Activated CD4-positive, alpha-beta T cell treated with anti-CD3 and anti-CD28 coated beads for 1 hour (primary cell): ENCODE measurements at regions not wholly inside any gene's neighbourhood (a gene's known extent, or its start where the extent isn't known, plus 50 kb on each side); places are given as distances from the start of the nearest gene placed in this dataset.
"Not testable (repeated sequence)": the region's sequence is repeated elsewhere in the genome, so short reads cannot be mapped to it uniquely, and the experiment has no call there.

Experiments used
- DNase-seq: peaks from one replicate; pipeline ENCODE4 v3.0.0-alpha.2; 2020

DNA sequence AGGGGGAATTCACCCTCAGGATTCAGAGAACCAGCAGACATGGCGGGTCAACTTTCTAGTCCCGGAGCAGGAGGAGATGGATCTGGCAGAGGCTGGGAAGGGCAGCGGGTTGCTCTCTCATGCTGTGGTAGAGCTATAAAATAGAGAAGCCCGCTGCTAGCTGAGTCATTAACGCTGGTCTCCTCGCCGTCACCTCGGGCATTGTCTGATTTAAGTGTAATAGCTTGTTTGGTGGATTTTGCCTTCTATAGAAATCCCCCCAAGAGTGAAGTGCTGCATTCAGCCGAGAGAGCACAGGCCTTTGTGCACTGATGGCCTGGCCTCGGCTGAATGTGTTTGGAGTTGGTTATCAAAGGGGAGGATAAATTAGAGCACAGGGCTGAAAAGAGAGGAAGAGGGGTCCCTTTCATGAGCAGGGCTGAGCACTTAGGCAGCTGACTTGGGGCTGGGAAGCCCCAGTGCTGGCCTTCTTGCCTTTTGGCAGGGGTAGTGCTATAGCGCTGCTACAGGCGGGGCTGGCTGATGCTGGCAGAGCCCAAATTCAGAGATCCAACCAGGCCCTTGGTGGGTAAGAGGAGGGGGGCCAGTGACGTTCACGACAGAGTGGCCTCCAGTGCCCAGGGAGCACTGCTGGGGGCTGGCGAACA lies 161.1 kb upstream of the CADM1 start:
- DNase-seq = no peak

DNA sequence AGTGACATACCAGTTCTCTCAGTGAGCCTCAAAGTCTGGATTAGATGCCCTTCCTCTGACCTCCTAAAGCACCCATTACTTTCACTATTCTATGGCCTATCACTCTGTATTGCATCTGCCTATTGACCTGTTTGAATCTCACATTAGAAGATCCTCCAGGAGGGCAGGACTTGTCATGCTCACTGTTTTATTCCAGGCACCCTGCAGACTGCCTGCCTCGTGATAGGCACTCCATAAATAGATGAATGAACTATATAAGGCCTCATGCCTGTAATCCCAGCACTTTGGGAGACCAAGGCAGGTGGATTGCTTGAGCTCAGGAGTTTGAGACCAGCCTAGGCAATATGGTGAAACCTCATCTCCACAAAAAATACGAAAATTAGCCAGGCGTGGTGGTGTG lies 160.1 kb upstream of the CADM1 start:
- no peak for DNase-seq

DNA sequence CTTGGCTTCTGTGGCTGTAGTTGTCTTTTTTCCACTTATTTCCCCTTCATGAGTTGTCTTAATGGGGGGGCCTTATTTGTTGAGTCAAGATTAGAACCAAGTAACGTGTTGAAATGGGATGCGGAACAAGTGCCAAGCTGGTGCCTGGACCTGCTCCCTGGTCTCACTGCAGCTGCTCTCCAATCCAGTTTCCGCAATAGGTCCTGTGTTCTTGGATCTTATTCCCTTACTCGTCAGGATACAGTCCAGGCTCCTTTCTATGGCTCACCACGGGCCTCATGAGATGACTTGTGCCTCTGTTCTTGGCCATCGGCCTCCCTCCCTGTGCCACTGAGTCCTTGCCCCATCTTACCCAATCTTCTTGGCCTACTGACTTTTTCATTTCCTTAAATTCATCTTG lies 159.6 kb upstream of the CADM1 start:
- DNase-seq = no peak

DNA sequence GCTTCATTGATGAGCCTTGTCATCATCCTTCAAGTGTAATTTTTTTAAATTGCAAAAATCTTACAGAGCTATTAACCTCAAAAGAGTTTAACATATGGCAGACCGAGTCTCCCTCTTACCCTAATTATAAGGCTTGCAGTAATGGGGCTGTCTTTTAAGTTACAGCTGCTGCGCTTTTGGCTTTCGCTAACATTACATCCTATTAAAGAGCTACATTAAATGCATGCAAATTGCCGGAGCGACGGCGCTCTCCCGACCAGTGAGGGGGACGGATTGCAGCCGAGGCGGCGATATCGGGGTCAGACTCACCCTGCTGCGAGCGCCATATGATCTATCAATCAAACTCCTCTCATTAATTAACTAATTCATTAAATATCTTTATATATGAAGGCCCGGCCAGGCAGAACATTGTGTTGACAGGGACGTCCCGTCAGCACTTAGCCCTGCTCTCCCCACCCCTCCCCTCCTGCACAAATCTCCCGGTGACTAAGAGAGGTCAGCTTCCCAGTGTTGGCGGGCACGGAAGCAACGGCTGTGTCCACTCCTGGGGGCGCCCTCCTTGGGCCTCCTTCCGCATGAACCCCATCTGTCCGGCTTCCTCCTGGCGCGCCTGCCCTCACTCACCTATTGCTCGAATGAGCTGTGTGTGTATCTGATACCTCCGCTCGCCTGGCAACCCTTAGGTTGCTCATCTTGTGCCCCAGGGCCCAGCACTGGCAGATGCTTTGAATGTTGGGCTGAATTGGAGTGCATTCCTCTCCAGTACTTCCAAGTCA lies 156.0 kb upstream of the CADM1 start:
- no peak for DNase-seq

DNA sequence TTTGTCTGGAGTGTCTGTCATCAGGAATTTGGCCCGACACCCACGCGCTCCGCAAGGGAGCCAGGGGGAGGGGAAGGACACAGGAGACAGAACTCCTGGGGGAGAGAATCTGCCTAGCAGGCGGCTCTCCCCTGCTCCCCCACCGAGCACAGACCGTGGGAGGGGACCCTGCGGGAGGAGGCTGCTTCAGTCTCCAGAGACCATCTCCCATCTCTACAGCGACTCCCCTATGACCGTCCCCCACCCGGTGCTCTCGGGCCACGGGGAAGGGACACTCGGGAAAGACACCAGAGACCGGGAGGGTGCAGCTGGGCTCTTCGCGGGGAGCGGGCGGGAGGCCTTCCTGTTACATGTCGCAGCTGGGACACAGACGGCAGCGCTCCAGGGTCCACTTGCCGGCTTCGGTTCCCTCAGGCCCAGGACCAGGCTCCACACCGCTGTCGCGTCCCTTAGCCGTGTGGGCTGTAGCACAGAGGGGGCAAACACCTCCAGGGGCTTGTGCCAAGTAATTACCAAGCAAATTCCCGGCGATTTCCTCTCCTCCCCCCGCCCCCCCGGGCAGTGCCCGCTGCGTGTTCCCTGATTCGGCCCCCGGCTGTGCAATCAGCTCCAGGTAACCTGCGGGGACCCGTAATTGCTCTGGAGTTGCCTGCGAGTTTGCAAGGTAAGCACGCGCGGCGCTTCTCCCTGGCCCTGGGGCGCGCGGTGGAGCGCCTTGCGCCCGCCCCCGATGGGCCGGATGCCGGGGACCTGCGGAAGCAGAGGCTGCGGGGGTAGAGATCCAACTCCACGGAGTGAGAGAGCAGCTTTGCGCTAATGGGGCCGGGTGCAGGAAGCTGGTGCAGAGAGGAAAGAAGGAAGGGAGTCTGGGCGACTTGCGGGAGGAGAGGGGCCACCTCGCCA lies 155.1 kb upstream of the CADM1 start:
- no peak for DNase-seq

DNA sequence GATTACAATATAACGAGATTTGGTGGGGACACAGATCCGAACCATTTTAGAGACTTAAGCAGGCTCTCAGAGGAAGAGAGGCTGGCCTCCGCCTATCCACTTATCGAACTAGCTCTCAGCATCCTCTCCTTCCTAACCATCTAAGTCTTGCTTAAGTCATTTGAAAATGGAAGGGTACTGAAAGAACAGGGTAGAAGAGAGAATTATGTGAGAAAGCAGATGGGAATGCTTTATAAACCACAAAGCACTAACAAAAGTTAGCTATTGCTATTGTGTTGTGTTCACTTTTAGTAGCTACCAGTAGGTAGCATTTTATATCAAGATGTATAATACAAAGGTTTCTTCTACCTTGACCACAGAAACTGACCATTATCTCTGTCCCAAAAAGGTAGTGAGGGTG lies 153.4 kb upstream of the CADM1 start:
- no peak for DNase-seq

DNA sequence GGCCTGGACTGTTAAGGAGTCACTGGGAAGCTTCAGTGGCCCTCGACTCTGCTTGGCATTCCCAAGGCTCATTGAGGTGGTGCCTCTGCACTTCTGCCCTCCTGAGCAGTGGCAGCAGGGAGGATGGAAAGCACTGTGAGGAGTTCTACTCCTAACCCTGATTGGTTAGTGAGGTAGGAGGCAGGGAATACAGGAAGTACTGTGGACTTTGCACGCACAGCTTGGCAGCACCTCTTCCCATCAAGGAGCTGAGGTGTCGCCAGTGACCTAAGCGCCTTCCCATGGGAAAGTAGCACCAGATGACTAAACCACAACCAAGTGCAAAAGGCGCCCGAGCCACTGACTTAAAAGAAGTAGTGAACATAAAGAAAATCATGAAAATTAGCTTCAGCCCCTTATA lies 152.5 kb upstream of the CADM1 start:
- no peak for DNase-seq

DNA sequence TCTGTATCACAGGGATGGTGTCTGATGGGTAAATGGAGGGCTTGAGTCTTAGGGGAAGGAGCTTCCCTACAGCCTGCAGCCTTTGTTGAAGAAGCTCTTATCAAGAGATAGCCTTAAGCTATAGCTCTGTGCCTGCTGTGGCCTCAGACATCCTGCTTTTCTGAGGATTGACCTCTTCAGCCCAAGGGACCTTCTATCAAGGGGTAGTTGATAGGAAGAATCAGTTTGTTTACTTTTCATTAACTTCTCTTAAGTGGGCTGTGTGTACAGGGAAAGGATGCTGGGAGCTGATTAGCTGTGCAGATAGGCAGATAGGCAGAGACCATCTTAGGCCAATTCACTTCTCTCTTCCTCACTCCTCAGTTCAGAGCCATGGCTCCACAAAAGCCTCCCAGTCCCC lies 151.8 kb upstream of the CADM1 start:
- DNase-seq = no peak

DNA sequence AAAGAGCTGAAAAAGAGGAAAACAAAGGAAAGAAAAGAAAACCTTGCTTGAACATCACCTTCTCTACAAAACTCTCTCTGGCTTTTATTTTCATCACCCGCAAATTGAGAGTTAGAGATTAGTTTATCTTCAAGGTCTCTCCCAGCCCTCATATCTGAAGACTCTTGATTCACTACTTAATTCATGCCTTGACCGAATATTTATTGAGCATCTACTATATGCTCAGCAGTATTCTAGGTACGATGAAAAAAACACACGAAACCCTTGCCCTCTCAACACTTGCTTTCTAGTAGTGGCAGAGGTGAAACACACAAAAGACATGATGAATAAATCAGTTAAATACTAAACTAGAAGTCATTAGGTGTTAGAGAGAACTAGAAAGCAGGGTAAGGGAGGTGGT lies 150.6 kb upstream of the CADM1 start:
- DNase-seq = no peak

DNA sequence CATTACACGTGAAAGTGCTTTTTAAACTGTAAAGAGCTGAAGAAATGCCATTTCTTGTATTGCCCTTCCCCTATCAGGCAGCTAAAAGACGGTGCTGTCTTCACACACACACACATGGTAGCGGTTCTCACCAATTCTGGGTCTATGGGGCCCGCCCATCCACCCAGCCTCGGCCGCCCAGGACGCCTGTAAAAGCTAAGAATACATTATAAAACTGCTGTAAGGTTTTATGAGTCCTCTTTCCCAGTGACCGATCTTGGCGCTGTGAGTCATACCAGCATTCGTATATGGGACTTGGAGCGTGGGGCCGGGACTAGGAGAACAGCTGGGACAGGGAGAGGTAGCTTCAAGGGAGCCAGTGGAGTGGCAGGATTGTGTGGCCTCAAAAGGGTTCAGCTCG lies 149.7 kb upstream of the CADM1 start:
- DNase-seq = no peak

DNA sequence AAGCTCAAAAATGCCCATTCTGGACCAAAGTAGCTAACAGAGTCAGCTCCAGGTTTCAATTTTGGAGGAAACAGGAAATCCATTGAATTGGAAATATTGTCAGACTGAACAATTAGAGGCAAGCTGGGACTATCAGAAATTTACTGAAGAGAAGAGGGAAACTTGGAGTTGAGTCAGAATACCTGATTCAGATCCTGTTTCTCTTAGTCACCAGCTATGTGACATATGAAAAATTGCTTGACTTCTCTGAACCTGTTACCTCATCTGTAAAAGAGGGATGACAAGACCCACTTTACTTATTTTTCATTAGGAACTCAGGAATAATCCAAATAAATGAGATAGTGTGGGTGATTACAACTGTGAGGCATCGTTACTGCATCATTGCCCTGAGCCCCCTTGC lies 148.9 kb upstream of the CADM1 start:
- no peak for DNase-seq

DNA sequence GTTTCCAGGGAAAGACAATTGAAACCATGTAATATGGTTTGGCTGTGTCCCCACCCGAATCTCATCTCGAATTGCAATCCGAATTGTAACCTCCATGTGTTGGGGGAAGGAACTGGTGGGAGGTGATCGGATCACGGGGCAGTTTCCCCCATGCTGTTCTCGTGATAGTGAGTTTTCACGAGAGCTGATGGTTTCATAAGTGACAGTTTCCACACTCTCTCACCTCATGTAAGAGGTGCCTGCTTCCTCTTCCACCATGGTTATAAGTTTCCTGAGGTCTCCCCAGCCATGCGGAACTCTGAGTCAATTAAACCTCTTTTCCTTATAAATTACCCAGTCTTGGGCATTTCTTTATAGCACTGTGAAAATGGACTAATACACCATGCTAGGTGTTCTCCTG lies 148.3 kb upstream of the CADM1 start:
- no peak for DNase-seq

DNA sequence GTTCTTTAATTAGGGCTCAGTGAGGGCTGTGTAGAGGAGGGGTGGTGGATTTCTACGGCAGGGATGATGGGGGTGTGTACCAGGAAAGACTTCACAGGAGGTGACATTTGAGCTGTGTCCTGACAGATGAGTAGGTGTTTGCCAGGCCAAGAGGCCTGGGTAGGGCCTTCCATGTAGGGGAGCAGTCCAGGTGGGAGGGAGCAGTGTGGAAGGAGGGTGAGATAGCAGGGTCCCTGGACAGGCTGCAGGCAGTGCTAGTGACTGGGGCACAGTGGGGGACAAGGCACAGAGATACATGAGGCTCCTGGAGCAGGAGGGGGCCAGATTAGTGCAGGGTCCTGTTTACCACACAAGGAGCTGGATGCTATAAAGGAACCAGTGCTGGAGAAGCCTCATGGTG lies 147.9 kb upstream of the CADM1 start:
- DNase-seq = no peak

DNA sequence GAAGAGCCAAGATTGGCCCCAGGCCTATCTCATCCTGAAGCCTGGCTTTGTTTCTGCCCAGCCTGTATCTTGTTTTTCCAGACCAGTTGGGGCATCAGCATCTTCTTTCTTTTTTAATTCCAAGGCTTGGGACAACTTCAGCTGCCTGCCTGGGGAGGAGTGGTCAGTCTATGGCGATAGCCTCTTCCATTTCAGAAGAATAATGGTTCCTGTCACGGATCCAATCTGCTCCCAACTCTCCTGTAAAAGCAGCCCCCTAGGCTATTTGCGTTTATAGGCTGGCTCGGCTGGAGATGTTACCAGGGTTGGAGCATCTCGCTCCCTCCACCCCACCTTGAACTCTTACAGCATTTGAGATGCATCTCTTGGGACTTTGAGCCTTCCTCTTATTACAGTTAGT lies 145.2 kb upstream of the CADM1 start:
- DNase-seq = no peak

DNA sequence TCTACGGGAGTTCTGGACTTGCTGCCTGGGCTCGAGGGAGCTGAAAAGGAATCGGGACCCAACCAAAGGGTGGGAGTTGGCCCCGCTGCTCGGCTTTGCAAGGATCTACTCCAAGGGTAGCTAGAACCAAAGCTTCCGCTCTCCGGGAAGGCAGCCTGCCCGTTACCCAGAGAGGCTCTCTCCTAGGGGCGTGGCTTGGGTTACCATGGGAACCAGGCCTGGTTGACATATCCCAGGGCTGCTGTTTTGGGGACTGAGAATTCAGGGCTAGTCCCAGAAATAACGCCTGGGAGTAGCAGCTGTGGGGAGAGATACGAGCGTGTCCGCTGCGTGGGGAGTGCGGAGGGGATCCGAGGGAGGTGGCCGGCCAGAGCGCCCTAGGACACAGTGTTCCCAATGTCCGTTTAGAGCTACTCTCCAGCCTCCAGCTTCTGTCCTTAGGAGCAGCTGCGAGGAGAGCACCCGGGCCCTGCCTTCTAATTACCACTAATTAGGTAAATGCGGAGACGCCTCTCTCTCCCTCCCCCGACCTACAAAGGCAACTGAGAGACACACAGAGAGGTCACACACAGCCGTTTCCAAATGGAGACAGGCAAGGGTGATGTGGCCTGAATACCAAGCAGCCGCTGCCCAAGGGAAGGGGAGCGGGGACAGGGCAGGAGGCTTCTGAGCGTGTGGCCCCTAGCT lies 141.6 kb upstream of the CADM1 start:
- no peak for DNase-seq

DNA sequence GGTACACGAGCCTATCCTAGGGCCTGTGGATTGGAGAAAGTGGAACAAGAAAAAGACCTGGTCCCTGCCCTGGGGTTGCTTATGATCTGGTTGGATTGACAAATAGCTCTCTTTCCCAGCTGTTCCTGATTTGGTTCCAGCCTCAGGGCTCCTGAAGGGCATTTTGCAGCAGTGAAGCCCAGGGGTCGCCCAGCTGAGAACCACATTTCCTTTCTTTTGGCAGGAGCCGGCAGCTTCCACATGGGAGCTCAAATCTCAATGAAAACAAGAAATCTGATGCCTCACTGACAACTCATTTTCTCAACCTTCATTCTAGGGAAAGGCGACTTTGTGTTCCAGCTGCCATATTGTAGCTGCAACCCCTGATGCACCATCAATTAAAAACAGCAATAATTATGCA lies 140.6 kb upstream of the CADM1 start:
- DNase-seq = no peak

DNA sequence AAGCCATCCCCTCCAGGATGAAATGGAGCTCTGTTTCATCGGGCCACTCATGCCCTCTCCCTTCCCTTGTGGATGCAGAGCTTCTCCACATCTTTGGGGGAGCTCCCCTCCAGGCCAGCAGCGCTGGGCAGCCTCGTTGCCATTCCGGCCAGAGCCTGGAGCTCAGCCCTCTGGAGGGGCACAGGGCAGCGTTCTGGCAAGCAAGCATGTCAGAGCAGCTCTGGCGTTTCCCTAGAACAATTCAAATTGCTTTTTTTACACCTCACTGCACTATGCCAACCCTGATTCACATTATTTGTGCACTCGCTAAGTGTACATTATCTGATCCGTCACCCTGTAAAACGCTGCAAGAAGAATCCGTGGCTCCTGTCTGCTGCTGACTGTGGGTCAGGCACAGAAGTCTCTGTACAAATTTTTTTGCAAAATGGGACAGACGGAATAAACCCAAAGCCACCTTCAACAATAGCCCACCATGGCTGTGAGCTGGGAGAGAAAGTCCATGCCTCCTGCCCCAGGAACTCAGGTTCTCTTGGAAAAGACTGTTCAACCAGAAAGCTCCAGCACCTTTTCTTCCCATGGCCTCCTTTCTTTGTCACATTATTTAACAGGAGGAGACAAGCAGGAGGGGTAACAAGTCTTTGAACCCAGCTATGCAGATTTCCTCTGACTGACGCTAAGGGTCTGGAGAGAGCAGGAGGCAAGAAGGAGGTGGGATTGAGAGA lies 139.5 kb upstream of the CADM1 start:
- no peak for DNase-seq

DNA sequence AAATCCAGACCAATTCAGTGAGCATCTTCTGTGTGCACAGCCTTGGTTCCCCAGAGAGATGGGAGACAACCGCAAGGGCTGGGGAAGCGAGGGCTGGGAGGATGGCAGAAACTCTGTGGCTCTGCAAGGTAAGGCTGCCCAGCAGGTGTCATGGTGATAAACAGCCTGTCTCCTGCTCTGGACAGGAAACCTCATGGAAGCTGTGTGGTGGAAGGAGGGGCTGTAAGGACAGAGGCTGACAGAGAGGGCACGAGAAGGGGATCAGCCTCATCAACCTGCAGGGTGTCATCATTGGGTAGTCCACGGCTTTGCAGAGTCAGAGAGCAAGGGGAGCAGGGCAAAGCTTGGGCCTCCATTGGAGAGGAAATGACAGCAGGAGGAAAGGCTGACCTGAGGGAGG lies 138.4 kb upstream of the CADM1 start:
- DNase-seq = no peak

DNA sequence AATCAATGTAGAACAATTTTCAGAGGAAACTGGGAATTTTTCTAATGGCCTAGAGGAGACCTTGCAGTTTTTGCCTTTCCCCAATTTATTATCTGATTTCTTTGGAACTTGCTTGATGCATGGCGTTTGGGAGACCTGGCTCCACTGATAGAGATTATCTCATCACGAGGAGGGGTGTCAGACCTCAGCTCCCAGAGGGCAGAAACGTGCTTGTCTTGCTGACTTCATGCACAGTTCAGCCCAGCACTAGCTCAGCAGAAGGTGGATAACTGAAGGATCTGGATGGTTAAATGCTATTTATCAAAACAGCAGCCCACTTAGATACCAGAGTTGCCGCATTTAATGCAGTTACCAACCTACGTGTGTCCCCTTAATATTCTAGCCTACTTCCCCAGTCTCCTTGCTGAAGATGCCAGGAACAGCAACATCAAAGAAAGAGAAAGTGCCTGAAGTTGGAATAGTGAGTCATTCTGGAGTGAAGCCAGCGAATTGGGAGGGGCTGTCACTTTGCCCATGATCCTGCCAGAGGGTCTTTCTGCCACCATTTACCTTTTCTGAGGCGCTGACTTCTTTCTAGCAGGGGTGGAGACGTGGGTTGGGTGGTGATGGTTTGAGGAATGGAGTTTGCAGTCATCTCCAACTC lies 133.5 kb upstream of the CADM1 start:
- DNase-seq = no peak

DNA sequence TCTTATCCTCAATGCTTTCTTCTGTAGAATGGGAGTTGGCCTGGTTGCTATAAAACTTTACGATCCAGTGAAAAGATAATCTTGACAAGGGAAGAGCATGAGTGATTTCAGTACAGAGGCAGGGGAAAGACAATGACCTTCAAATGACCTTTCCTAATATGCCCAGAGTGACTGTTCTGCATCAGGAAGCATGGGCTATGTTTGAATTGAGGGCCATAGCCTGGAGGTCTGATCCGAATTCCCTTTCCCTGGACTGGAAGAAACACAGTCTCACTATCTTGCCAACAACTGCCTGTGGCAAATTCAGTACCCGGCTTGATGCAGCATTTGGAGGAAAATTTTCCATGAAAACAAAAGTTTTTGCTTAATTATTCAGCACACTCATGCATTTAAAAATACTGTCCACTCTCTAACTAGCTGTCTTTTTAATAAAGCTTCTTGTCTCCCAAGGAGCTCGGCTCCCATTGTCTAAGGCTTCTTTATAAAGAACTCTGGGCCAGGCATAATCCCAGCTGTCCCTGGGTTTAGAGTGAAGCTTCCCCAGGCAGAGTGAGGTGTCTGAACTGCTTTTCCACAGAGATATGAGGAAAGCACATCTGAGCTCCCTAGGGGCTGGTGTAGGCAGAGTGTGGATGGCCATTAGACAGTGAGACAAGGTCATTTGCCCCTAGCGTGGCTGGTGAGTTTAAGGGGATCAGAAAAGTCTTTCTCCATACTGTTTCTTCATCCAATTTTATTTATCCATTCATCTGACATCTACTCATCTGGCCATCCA lies 132.7 kb upstream of the CADM1 start:
- no peak for DNase-seq

DNA sequence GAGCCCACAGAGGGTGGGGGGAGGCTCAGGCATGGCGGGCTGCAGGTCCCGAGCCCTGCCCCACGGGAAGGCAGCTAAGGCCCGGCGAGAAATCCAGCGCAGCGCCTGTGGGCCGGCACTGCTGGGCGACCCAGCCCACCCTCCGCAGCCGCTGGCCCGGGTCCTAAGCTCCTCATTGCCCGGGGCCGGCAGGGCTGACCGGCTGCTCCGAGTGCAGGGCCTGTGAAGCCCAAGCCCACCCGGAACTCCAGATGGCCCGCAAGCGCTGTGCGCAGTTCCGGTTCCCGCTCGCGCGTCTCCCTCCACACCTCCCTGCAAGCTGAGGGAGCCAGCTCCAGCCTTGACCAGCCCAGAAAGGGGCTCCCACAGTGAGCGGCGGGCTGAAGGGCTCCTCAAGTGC lies 129.8 kb upstream of the CADM1 start:
- DNase-seq = not testable (repeated sequence)
